NCI-H2171 (cell line): ENCODE measurements at regions not wholly inside any gene's neighbourhood (a gene's known extent, or its start where the extent isn't known, plus 50 kb on each side); places are given as distances from the start of the nearest gene placed in this dataset.
"Not testable (repeated sequence)": the region's sequence is repeated elsewhere in the genome, so short reads cannot be mapped to it uniquely, and the experiment has no call there.

Experiments used
- DNase-seq: peaks from one replicate; lab custom pipeline; 2025; lab: John Stamatoyannopoulos, UW

GRCh38 chr19:27889156-27889555 is 1323.8 kb downstream of the UQCRFS1 start:
- no peak for DNase-seq

- no peak for DNase-seq
Observed at GRCh38 chr19:27887946-27888345, 1325.0 kb downstream of the UQCRFS1 start.

GRCh38 chr19:27885359-27885758 is 1327.6 kb downstream of the UQCRFS1 start:
- DNase-seq = no peak

GRCh38 chr19:27884376-27884775 is 1328.6 kb downstream of the UQCRFS1 start:
- DNase-seq = no peak

GRCh38 chr19:27881213-27881612 is 1331.7 kb downstream of the UQCRFS1 start:
- DNase-seq = no peak

- DNase-seq = no peak
Observed at GRCh38 chr19:27876976-27877512, 1335.9 kb downstream of the UQCRFS1 start.

- no peak for DNase-seq
Observed at GRCh38 chr19:27876489-27876888, 1336.5 kb downstream of the UQCRFS1 start.

- no peak for DNase-seq
Observed at GRCh38 chr19:27872370-27872769, 1340.6 kb downstream of the UQCRFS1 start.

- DNase-seq = no peak
Observed at GRCh38 chr19:27870293-27870692, 1342.7 kb downstream of the UQCRFS1 start.

- no peak for DNase-seq
Observed at GRCh38 chr19:27868007-27868406, 1344.9 kb downstream of the UQCRFS1 start.

GRCh38 chr19:27865927-27866777 is 1346.8 kb downstream of the UQCRFS1 start:
- DNase-seq = no peak

- DNase-seq = no peak
Observed at GRCh38 chr19:27861411-27861975, 1351.5 kb downstream of the UQCRFS1 start.

GRCh38 chr19:27860309-27860934 is 1352.5 kb downstream of the UQCRFS1 start:
- DNase-seq = no peak

GRCh38 chr19:27859689-27860088 is 1353.3 kb downstream of the UQCRFS1 start:
- no peak for DNase-seq

- DNase-seq = no peak
Observed at GRCh38 chr19:27858981-27859581, 1353.9 kb downstream of the UQCRFS1 start.

GRCh38 chr19:27852931-27853330 is 1360.0 kb downstream of the UQCRFS1 start:
- not testable (repeated sequence) for DNase-seq

GRCh38 chr19:27851543-27852060 is 1361.3 kb downstream of the UQCRFS1 start:
- DNase-seq = no peak

GRCh38 chr19:27851002-27851481 is 1361.9 kb downstream of the UQCRFS1 start:
- DNase-seq = no peak

GRCh38 chr19:27846944-27847343 is 1366.0 kb downstream of the UQCRFS1 start:
- DNase-seq = no peak

- DNase-seq = no peak
Observed at GRCh38 chr19:27844261-27844660, 1368.7 kb downstream of the UQCRFS1 start.

GRCh38 chr19:27843861-27844260 is 1369.1 kb downstream of the UQCRFS1 start:
- DNase-seq = no peak

GRCh38 chr19:27833031-27833430 is 1379.9 kb downstream of the UQCRFS1 start:
- DNase-seq = no peak
